KG1 (cell line): ENCODE measurements at regions not wholly inside any gene's neighbourhood (a gene's known extent, or its start where the extent isn't known, plus 50 kb on each side); places are given as distances from the start of the nearest gene placed in this dataset.

Source experiments
- DNase-seq: peaks from one replicate; lab custom pipeline; 2025; lab: John Stamatoyannopoulos, UW

- no peak for DNase-seq
Measured at GRCh38 chr10:59553162-59553900, 156.3 kb downstream of the SLC16A9 start.

DNA sequence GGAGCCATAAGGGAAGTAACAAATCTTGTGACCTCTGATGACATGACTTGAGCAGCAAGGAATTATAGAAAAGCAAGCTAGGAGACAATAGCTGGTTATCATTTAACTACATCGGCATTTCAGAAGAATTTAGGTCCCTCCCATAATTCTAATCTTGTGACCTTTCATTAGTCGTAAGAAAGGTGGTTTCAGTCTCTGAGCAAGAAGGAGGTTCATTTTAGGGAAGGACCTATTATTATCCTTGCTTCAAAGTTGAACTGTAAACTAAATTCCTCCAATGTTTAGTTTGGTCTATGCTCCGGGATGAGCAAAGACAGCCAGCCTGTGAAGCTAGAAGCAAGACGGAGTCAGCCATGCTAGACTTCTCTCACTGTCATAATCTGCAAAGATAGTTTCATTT, 159.6 kb downstream of the SLC16A9 start:
- no peak for DNase-seq

- DNase-seq, result no peak
Measured at GRCh38 chr10:59538623-59539022, 171.0 kb downstream of the SLC16A9 start.

- no peak for DNase-seq
Measured at GRCh38 chr10:59537501-59537900, 172.1 kb downstream of the SLC16A9 start.

DNA sequence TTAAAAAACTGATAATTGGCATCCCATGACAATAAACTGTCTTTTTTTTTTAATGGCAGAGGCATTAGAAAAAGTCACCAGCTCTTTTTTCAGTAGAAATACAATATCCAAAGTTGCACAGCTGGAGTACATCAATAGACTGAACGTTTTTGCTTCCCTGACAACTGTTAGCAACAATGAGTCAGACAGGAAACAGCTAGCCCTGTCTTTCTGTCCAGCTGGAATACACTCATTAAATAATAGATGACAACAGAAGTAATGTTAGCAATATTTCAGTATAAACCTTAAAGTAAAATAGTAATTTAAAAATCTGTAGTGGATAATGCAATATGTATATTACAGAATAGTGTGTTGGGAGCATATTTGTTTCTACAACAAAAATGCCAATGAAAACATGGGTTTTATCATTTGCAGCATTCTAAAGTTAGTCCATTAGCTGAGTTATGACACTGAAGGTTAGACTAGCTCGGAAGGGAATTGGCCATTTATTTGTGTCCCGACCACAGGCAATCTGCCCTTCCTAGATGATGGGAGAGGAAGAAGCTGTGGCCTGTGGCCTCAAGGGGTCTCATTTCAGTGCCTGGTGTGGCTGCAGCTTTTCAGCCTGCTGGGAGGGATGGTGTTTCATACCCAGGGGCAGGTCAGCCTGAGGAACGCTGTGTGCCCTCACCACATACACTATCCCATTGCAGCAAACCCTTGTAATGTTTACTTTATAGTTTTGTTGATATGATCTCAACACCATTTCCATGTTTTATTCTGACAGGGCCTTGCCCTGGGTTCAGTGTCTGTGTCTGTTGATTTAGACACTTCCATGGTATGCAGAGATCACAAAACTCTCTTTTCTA, 173.3 kb downstream of the SLC16A9 start:
- no peak for DNase-seq

GRCh38 chr10:59524348-59524747, 162.0 kb upstream of the FAM13C start:
- DNase-seq, result no peak

DNA sequence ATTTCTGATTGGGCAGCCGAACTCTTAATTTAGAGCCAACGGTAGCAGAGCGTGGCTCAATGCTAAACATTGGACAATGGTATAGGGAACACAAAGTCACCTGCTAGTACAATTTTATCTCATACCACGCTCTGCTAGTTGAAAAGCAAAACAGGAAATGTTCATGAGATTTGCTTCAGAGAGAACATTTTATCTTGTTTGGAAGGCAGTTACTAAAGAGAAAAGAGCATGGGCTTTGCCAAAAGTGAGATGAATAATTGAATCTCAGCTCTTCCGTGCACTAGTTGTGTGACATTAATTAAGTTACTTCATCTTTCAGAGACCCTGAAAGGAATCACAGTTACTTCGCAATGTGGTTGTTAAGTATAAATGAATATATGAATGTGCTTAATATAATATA, 161.5 kb upstream of the FAM13C start:
- DNase-seq, result no peak

GRCh38 chr10:59517996-59518395, 155.6 kb upstream of the FAM13C start:
- DNase-seq, result no peak

- no peak for DNase-seq
Measured at GRCh38 chr10:59517341-59517899, 155.1 kb upstream of the FAM13C start.

- DNase-seq, result no peak
Measured at GRCh38 chr10:59513558-59513957, 151.2 kb upstream of the FAM13C start.

GRCh38 chr10:59512951-59513350, 150.6 kb upstream of the FAM13C start:
- no peak for DNase-seq

DNA sequence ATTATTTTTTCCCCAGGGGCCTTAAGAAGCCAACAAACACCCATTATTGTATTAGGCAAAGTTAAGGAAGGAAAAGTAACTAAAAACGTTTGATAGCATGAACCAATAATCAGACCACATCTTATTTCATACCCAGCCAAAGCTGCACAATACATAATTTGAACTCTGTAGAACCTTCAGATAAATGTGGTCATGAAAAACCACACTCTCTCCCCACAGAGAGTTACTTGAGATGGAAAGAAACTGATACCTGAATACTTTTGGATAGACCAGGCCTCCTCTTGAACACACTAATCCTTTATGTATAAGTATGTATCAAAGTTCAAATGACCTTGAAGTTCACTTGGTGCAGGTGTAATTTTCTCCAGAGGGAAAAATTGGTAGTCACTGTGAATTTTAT, 146.6 kb upstream of the FAM13C start:
- no peak for DNase-seq

GRCh38 chr10:59508296-59508695, 145.9 kb upstream of the FAM13C start:
- no peak for DNase-seq

GRCh38 chr10:59505926-59506325, 143.6 kb upstream of the FAM13C start:
- no peak for DNase-seq

GRCh38 chr10:59499460-59499859, 137.1 kb upstream of the FAM13C start:
- DNase-seq, result no peak

DNA sequence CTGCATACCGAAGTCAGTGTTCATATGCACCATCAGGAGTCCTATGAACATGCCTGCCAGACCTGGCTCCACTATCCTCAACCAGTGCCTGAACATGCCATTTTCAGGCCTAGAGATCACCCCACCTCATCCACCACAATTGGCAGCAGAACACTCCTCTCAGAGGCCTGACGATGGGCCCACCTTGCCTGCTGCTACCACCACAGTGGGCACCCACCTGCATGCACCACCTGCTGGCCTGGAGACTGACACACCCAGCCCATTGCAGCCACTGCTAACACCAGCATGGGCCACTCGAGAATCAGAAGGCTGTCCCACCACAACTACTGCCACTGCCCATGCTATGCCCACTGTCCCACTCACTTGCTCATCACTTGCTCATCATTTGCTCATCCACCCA, 130.7 kb upstream of the FAM13C start:
- DNase-seq, result no peak

DNA sequence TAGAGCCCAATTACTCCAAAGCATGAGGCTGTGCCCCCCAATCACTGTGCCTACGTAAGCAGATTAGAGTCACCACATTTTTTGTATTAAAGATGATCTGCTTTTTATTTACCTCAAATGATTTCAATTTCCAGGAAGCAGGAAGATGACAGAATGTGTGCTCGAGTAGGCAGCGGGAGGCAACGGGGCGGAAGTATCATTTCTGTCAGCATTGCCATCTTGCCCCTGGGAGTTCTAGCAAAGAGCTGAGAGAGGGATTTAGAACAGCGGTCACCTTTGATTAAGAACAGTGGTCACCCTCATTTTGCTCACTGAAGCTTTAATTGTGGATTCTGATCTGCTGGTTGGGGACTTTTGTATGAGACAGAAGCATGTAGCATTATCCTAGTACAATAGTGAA, 117.1 kb upstream of the FAM13C start:
- no peak for DNase-seq

DNA sequence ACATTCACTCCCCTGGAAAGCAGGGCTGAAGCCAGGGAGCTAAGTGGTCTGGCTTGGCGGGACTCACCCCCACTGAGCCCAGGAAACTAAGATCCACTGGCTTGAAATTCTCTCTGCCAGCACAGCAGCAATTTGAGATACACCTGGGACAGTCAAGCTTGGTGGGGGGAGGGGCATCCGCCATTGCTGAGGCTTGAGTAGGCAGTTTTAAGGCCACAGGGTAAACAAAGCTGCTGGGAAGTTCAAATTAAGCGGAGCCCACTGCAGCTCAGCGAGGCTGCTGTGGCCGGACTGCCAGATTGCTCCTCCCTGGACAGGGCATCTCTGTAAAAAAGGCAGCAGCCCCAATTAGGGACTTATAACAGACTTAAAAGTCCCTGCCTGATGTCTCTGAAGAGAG, 108.2 kb upstream of the FAM13C start:
- DNase-seq, result no peak

GRCh38 chr10:59465088-59465487, 102.7 kb upstream of the FAM13C start:
- no peak for DNase-seq

GRCh38 chr10:59464483-59464882, 102.1 kb upstream of the FAM13C start:
- no peak for DNase-seq

GRCh38 chr10:59463909-59464308, 101.6 kb upstream of the FAM13C start:
- no peak for DNase-seq

- no peak for DNase-seq
Measured at GRCh38 chr10:59460601-59461000, 98.3 kb upstream of the FAM13C start.

- DNase-seq, result no peak
Measured at GRCh38 chr10:59456199-59456598, 93.8 kb upstream of the FAM13C start.
